Panc1 (cell line): ENCODE measurements at regions not wholly inside any gene's neighbourhood (a gene's known extent, or its start where the extent isn't known, plus 50 kb on each side); places are given as distances from the start of the nearest gene placed in this dataset.

Source experiments
- ATAC-seq: fragments of 200-7000 bp; cut with Tn5 transposase; 2 replicates; pipeline ENCODE4 v1.9.1; 2020; ENCODE audit warnings: mild to moderate bottlenecking, moderate library complexity
- BruUV-seq: library from RNA; stranded (reverse); fragments of 400-500 nt; replicated peaks from 2 replicates; lab custom pipeline; 2021; lab: Mats Ljungman, UMichigan
- CTCF ChIA-PET: fragments of 300-600 bp; sonication (Branson Sonifier 250); formaldehyde crosslinking; loops from one replicate; lab custom pipeline; 2022; ENCODE audit warnings: antibody characterized with exemption; lab: Charles Lee
- POLR2A ChIA-PET: fragments of 300-600 bp; sonication (Branson Sonifier 250); formaldehyde crosslinking; loops from one replicate; lab custom pipeline; 2022; ENCODE audit warnings: antibody characterized with exemption; lab: Charles Lee
- DNase-seq: peaks from one replicate; pipeline ENCODE4 v3.0.0-alpha.2; 2010; ENCODE audit warnings: low read depth, low spot score
- H3K27ac ChIP-seq: 2 replicates; pipeline ENCODE4 v1.5.1; 2011; ENCODE audit warnings: mild to moderate bottlenecking, low read length, inconsistent platforms
- H3K27me3 ChIP-seq: fragments of 200-500 bp; sonication (Bioruptor generic); 2 replicates; pipeline ENCODE4 v1.6.0; 2014; ENCODE audit warnings: low read length, inconsistent platforms; ENCODE audit not compliant: control insufficient read depth, insufficient read depth
- H3K36me3 ChIP-seq: fragments of 200-500 bp; sonication (Bioruptor generic); 2 replicates; pipeline ENCODE4 v1.5.1; 2014; ENCODE audit warnings: inconsistent platforms, mild to moderate bottlenecking, low read length, moderate library complexity; ENCODE audit not compliant: control insufficient read depth, insufficient read depth
- H3K4me1 ChIP-seq: 2 replicates; pipeline ENCODE4 v1.5.1; 2011; ENCODE audit warnings: inconsistent platforms, mild to moderate bottlenecking, low read length, moderate library complexity; ENCODE audit not compliant: control insufficient read depth, insufficient read depth
- H3K4me3 ChIP-seq, 2 experiments: 2 replicates each; pipeline ENCODE4 v1.5.1; 2011 to 2012; ENCODE audit warnings: low read depth in 2 of 2, low read length in 2 of 2, mild to moderate bottlenecking in 2 of 2, inconsistent platforms in 1 of 2, moderate library complexity in 1 of 2
- H3K9me3 ChIP-seq: fragments of 200-500 bp; sonication (Bioruptor generic); 2 replicates; pipeline ENCODE4 v1.5.1; 2014; ENCODE audit warnings: low read depth, mild to moderate bottlenecking, inconsistent platforms, low read length, moderate library complexity; ENCODE audit not compliant: control insufficient read depth, insufficient read depth
- POLR2AphosphoS5 ChIP-seq: IDR thresholded peaks from 2 replicates; pipeline ENCODE4 v1.6.1; 2012; ENCODE audit warnings: mild to moderate bottlenecking, low read depth, low read length, moderate library complexity
- SIN3A ChIP-seq: IDR thresholded peaks from 2 replicates; pipeline ENCODE4 v1.6.1; 2012; ENCODE audit warnings: low read depth, mild to moderate bottlenecking, low read length, moderate library complexity, borderline replicate concordance; ENCODE audit not compliant: insufficient read depth
- TCF7L2 ChIP-seq: IDR thresholded peaks from 2 replicates; pipeline ENCODE4 v1.6.1; 2011; ENCODE audit warnings: mild to moderate bottlenecking, low read depth, low read length, inconsistent platforms
- in situ Hi-C: cut with HindIII; loops from 2 replicates; pipeline ENCODE4 v1.10.0; 2016; ENCODE audit warnings: low sequenced_read_pairs, low pct_unique_long_range_greater_than_20kb
- intact Hi-C: fragments of 100-400 bp; cut with micrococcal nuclease; formaldehyde crosslinking; loops from one replicate; pipeline ENCODE4 v1.10.0; 2022; ENCODE audit not compliant: unreplicated experiment
- TF ChIP-seq, protein P1 (sequence below), 2 experiments: IDR thresholded peaks; 2 replicates each; pipeline ENCODE4 v1.6.1; 2011 to 2012; ENCODE audit warnings: low read depth in 2 of 2, control low read depth in 1 of 2, low read length in 1 of 2, mild to moderate bottlenecking in 1 of 2, moderate library complexity in 1 of 2; ENCODE audit not compliant: insufficient read depth in 1 of 2
- TF ChIP-seq, protein P2 (sequence below): fragments of 450-650 bp; IDR thresholded peaks from 2 replicates; pipeline ENCODE4 v1.5.1; 2017; ENCODE audit warnings: mild to moderate bottlenecking

DNA sequence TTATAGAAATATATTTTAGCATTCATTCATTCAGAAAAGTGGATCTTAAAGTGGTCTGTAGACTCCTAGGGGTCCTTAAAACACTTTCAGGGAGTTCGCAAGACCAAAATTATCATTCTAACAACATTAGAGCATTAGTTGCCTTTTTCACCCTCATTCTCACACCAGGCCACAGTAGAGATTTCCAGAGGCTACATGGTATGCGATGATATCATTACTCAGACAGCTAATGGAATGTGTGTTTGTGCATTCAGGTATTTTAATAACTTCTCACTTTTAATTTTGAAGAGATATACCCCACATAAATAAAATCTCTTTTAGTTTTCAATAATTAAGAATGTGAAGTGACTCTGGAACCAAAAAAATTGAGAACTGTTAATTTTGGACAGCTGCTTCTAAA lies 206.9 kb downstream of the NSUN3 start:
- ATAC-seq: no peak
- in situ Hi-C loops: no loop called here
- Histone ChIP-seq H3K4me1 (no peaks in the 10 kb centered on the region), H3K4me3 (no peak overlapping the region), H3K9me3 (no peaks in the 10 kb centered on the region), H3K27ac (no peak overlapping the region), H3K27me3 (no peaks in the 10 kb centered on the region), H3K36me3 (no peaks in the 10 kb centered on the region)
- DNase-seq: no peak
- TF ChIP-seq POLR2AphosphoS5: no peak
- TF ChIP-seq, protein P1, sequence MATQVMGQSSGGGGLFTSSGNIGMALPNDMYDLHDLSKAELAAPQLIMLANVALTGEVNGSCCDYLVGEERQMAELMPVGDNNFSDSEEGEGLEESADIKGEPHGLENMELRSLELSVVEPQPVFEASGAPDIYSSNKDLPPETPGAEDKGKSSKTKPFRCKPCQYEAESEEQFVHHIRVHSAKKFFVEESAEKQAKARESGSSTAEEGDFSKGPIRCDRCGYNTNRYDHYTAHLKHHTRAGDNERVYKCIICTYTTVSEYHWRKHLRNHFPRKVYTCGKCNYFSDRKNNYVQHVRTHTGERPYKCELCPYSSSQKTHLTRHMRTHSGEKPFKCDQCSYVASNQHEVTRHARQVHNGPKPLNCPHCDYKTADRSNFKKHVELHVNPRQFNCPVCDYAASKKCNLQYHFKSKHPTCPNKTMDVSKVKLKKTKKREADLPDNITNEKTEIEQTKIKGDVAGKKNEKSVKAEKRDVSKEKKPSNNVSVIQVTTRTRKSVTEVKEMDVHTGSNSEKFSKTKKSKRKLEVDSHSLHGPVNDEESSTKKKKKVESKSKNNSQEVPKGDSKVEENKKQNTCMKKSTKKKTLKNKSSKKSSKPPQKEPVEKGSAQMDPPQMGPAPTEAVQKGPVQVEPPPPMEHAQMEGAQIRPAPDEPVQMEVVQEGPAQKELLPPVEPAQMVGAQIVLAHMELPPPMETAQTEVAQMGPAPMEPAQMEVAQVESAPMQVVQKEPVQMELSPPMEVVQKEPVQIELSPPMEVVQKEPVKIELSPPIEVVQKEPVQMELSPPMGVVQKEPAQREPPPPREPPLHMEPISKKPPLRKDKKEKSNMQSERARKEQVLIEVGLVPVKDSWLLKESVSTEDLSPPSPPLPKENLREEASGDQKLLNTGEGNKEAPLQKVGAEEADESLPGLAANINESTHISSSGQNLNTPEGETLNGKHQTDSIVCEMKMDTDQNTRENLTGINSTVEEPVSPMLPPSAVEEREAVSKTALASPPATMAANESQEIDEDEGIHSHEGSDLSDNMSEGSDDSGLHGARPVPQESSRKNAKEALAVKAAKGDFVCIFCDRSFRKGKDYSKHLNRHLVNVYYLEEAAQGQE (IDR thresholded peaks at IDR 0.05; ENCODE audit: insufficient read depth in 1 of 2, low read depth in 2 of 2, low read length in 1 of 2): no peak
- TF ChIP-seq, protein P2, sequence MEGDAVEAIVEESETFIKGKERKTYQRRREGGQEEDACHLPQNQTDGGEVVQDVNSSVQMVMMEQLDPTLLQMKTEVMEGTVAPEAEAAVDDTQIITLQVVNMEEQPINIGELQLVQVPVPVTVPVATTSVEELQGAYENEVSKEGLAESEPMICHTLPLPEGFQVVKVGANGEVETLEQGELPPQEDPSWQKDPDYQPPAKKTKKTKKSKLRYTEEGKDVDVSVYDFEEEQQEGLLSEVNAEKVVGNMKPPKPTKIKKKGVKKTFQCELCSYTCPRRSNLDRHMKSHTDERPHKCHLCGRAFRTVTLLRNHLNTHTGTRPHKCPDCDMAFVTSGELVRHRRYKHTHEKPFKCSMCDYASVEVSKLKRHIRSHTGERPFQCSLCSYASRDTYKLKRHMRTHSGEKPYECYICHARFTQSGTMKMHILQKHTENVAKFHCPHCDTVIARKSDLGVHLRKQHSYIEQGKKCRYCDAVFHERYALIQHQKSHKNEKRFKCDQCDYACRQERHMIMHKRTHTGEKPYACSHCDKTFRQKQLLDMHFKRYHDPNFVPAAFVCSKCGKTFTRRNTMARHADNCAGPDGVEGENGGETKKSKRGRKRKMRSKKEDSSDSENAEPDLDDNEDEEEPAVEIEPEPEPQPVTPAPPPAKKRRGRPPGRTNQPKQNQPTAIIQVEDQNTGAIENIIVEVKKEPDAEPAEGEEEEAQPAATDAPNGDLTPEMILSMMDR: no peak
- no peak for TF ChIP-seq SIN3A
- no peak for TF ChIP-seq TCF7L2
- ChIA-PET POLR2A (no interaction called here), CTCF (interaction anchor here (0.6 kb wide), 1 partner anchor 20 kb away, joined by 3 read pairs; no protein-coding TSS in a partner anchor)
- no TSS peak for BruUV-seq
- intact Hi-C loops: loop anchor here (10.0 kb wide), 1 partner anchor 225 kb away; no protein-coding TSS in a partner anchor

GRCh38 chr3:94272016-94272415 lies 209.2 kb downstream of the NSUN3 start:
- ChIA-PET CTCF (no interaction called here), POLR2A (no interaction called here)
- Histone ChIP-seq H3K27me3 (no peaks in the 10 kb centered on the region), H3K36me3 (no peaks in the 10 kb centered on the region), H3K4me1 (no peaks in the 10 kb centered on the region), H3K9me3 (no peaks in the 10 kb centered on the region), H3K27ac (no peak overlapping the region), H3K4me3 (no peak overlapping the region)
- ATAC-seq (no peak), DNase-seq (no peak)
- in situ Hi-C loops (no loop called here), intact Hi-C loops (no loop called here)
- TF ChIP-seq, protein P2: no peak
- TF ChIP-seq SIN3A (no peak), POLR2AphosphoS5 (no peak), TCF7L2 (no peak)
- TF ChIP-seq, protein P1 (IDR thresholded peaks at IDR 0.05; ENCODE audit: insufficient read depth in 1 of 2, low read depth in 2 of 2, low read length in 1 of 2): no peak
- no TSS peak for BruUV-seq
